Vagina (tissue), 2 donors: ENCODE measurements at regions not wholly inside any gene's neighbourhood (a gene's known extent, or its start where the extent isn't known, plus 50 kb on each side); places are given as distances from the start of the nearest gene placed in this dataset.

Experiments used
- CTCF ChIP-seq, 3 experiments: fragments of 450-650 bp in 2 of 3; fragments of 200-600 bp in 1 of 3; sonication (generic) in 1 of 3; IDR thresholded peaks; one replicate each; pipeline ENCODE4 v1.5.1; 2017 to 2019; ENCODE audit warnings: antibody characterized with exemption in 3 of 3, mild to moderate bottlenecking in 2 of 3, moderate library complexity in 2 of 3
- POLR2A ChIP-seq, 2 donors: fragments of 450-650 bp; IDR thresholded peaks; one replicate each; pipeline ENCODE4 v1.6.1; 2017; ENCODE audit warnings: antibody characterized with exemption in 2 of 2, mild to moderate bottlenecking in 2 of 2, moderate library complexity in 2 of 2
- POLR2AphosphoS5 ChIP-seq, 2 donors: sonication (generic); formaldehyde crosslinking; IDR thresholded peaks; one replicate each; pipeline ENCODE4 v1.9.0; 2017; ENCODE audit warnings: antibody characterized with exemption in 2 of 2, mild to moderate bottlenecking in 2 of 2, low read depth in 1 of 2; ENCODE audit not compliant: insufficient read depth in 1 of 2

- no peak for TF ChIP-seq CTCF (IDR thresholded peaks at IDR 0.05)
- no peak for TF ChIP-seq POLR2A (IDR thresholded peaks at IDR 0.05)
- no peak for TF ChIP-seq POLR2AphosphoS5 (IDR thresholded peaks at IDR 0.05; ENCODE audit: insufficient read depth in 1 of 2, low read depth in 1 of 2)
Observed at GRCh38 chr12:86331457-86331856, 75.3 kb upstream of the MGAT4C start.
